Ovary (tissue), 7 donors: ENCODE measurements at regions not wholly inside any gene's neighbourhood (a gene's known extent, or its start where the extent isn't known, plus 50 kb on each side); places are given as distances from the start of the nearest gene placed in this dataset.

Experiments used
- DNase-seq, 5 donors: peaks; one replicate each; pipeline ENCODE4 v3.0.0-alpha.2; 2019 to 2020
- H3K27ac ChIP-seq, 2 donors: fragments of 200-600 bp; one replicate each; pipeline versions ENCODE4 v1.5.1 to v1.8.0; 2019 to 2022
- H3K27me3 ChIP-seq: fragments of 200-600 bp; one replicate; pipeline ENCODE4 v1.8.0; 2022
- H3K36me3 ChIP-seq: fragments of 200-600 bp; sonication (generic); one replicate; pipeline ENCODE4 v1.5.1; 2019
- H3K4me1 ChIP-seq: one replicate; pipeline ENCODE4 v1.8.1; 2013; ENCODE audit warnings: mild to moderate bottlenecking, moderate library complexity; ENCODE audit not compliant: insufficient read depth
- H3K4me3 ChIP-seq: fragments of 200-600 bp; sonication (generic); one replicate; pipeline ENCODE4 v1.5.1; 2017
- H3K9me3 ChIP-seq, 2 donors: fragments of 200-600 bp in 1 of 2; sonication (generic) in 1 of 2; one replicate each; pipeline versions ENCODE4 v1.5.1 to v1.8.1; 2013 to 2019; ENCODE audit warnings: mild to moderate bottlenecking in 1 of 2, moderate library complexity in 1 of 2
- CTCF ChIP-seq, 3 donors: fragments of 450-650 bp in 2 of 3; fragments of 200-600 bp in 1 of 3; IDR thresholded peaks; one replicate each; pipeline versions ENCODE4 v1.5.1 to v1.8.0; 2016 to 2022; ENCODE audit warnings: antibody characterized with exemption in 3 of 3, mild to moderate bottlenecking in 1 of 3
- EP300 ChIP-seq: sonication (generic); formaldehyde crosslinking; IDR thresholded peaks from one replicate; pipeline ENCODE4 v1.6.1; 2017; ENCODE audit warnings: antibody characterized with exemption
- POLR2A ChIP-seq: fragments of 450-650 bp; IDR thresholded peaks from one replicate; pipeline ENCODE4 v1.6.1; 2017; ENCODE audit warnings: antibody characterized with exemption, mild to moderate bottlenecking, moderate library complexity
- whole genome bisulfite sequencing, 3 donors: extraction: QIAGEN DNeasy Blood & Tissue Kit in 1 of 3; methylation state at CpG; one replicate each; pipeline versions ENCODE4 v1.1.5 to v1.1.7; 2013 to 2017; 5-methylcytosine and 5-hydroxymethylcytosine counted together
- intact Hi-C, 4 donors: fragments of 100-400 bp; cut with DNase I; formaldehyde crosslinking; loops; one replicate each; pipeline versions ENCODE4 v1.11.0 to v1.15.1; 2022 to 2023
- donor health status: DM: no; HTN: no; CAD: no; lungs with moderate emphysema.
- donor health status: DM: no; HTN: no; CAD: no.
- donor health status: Bipolar disorder and iron deficiency.
- donor health status: DM: no; HTN: no; CAD: no.
- donor health status: DM: yes; HTN: yes; CAD: no.

- no peak for DNase-seq
- Histone ChIP-seq H3K4me3 (no peak overlapping the region), H3K27ac (no peak overlapping the region), H3K4me1 (no peaks in the 10 kb centered on the region), H3K36me3 (no peaks in the 10 kb centered on the region), H3K9me3 (no peaks in the 10 kb centered on the region), H3K27me3 (no peaks in the 10 kb centered on the region)
- 76 to 82% (median 79%) methylated on average over 8 of the region's 8 CpGs for WGBS, 3 donors
- TF ChIP-seq POLR2A (no peak), EP300 (no peak), CTCF (IDR thresholded peaks at IDR 0.05) (no peak)
- intact Hi-C loops, result loop anchor here in 2 of 4 donors (10.0 kb wide), 2 partner anchors 502 to 512 kb away; no protein-coding TSS in a partner anchor
Measured at GRCh38 chr5:168227001-168227400, 64.4 kb upstream of the WWC1 start.

DNA sequence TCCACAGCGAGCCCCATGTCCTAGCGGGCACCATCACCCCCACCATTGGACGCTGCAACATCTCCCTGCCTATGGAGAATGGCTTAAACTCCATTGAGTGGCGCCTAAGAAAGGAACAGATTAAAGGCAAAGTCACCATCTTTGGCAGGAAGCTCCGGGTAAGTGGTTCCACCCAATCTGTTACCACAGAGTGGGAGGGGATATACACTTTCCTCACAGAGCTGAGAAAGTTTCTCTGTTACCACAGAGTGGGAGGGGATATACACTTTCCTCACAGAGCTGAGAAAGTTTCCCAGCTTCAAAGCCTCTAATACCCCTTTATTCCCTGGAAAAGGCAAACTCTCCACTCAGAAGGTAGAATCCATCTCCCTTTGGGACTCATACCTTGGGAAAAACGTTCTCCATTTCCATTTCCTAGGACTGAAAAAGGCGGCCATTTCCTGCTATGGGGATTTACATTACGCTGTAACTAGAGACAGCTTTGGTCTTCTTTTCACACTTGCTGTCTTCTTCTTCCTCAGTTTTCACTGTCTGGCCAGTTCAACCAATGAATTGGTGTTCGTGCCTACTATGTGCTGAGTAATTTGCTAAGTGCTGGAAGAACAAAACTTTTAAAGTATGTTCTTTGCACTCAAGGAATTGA, 63.4 kb upstream of the WWC1 start:
- intact Hi-C loops, result loop anchor here in 2 of 4 donors (10.0 kb wide), 2 partner anchors 503 to 513 kb away; no protein-coding TSS in a partner anchor
- WGBS, 3 donors, result 80 to 86% (median 80%) methylated on average over 9 of the region's 9 CpGs
- H3K4me1 ChIP-seq, result no peaks in the 10 kb centered on the region

DNA sequence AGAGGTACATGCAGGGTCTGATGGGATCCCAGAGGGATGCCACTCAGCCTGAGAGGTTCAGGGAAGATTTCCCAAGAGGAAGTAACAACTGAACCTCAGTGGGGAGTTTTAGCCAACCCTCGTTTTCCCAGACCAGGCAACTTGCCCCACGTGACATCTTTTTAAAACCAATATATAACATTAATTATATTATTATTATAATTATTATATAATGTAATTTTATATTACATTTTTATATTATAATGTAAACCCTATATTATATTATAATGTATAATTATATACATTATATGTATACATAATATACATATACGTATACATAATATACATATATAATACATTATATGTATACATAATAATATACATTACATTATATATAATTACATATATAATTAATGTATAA, 62.8 kb upstream of the WWC1 start:
- Histone ChIP-seq H3K27ac (no peak overlapping the region), H3K4me1 (no peaks in the 10 kb centered on the region), H3K36me3 (no peaks in the 10 kb centered on the region), H3K9me3 (no peaks in the 10 kb centered on the region), H3K4me3 (no peak overlapping the region), H3K27me3 (no peaks in the 10 kb centered on the region)
- no peak for TF ChIP-seq POLR2A
- TF ChIP-seq CTCF (IDR thresholded peaks at IDR 0.05), result no peak
- no peak for TF ChIP-seq EP300
- intact Hi-C loops, result loop anchor here in 2 of 4 donors (10.0 kb wide), 2 partner anchors 504 to 514 kb away; no protein-coding TSS in a partner anchor
- WGBS, 3 donors, result 89 to 92% (median 90%) methylated on average over 3 of the region's 3 CpGs
- DNase-seq, result no peak

More for the DNA sequence above, 63.4 kb upstream of the WWC1 start:
- Histone ChIP-seq H3K36me3 (no peaks in the 10 kb centered on the region), H3K4me3 (no peak overlapping the region), H3K27me3 (no peaks in the 10 kb centered on the region), H3K27ac (no peak overlapping the region), H3K9me3 (no peaks in the 10 kb centered on the region)
- TF ChIP-seq EP300 (no peak), CTCF (IDR thresholded peaks at IDR 0.05) (no peak), POLR2A (no peak)
- DNase-seq, result no peak

- no peak overlapping the region for H3K4me3 ChIP-seq
- H3K9me3 ChIP-seq, result no peaks in the 10 kb centered on the region
- TF ChIP-seq EP300 (no peak), CTCF (IDR thresholded peaks at IDR 0.05) (no peak), POLR2A (no peak)
- H3K27ac ChIP-seq, result no peak overlapping the region
- no peaks in the 10 kb centered on the region for H3K4me1 ChIP-seq
- no peaks in the 10 kb centered on the region for H3K27me3 ChIP-seq
- intact Hi-C loops, result no loop called here
- DNase-seq, result no peak
- 84 to 87% (median 87%) methylated on average over 3 of the region's 3 CpGs for WGBS, 3 donors
- H3K36me3 ChIP-seq, result no peaks in the 10 kb centered on the region
Measured at GRCh38 chr5:168234133-168234532, 57.3 kb upstream of the WWC1 start.
